ENCODE measurements at regions not wholly inside any gene's neighbourhood (a gene's known extent, or its start where the extent isn't known, plus 50 kb on each side); places are given as distances from the start of the nearest gene placed in this dataset.
"Not testable (repeated sequence)": the region's sequence is repeated elsewhere in the genome, so short reads cannot be mapped to it uniquely, and the experiment has no call there.

- no peak for DNase-seq (ENCODE audit: low read depth)
These were observed 139.2 kb upstream of the NRP1 start for GRCh38 chr10:33473688-33474087.

- DNase-seq (ENCODE audit: low read depth): not testable (repeated sequence)
These were observed 133.5 kb upstream of the NRP1 start for GRCh38 chr10:33468006-33468405.

GRCh38 chr10:33465747-33466146, 131.3 kb upstream of the NRP1 start:
- DNase-seq (ENCODE audit: low read depth): no peak

- no peak for DNase-seq (ENCODE audit: low read depth)
These were observed 128.5 kb upstream of the NRP1 start for GRCh38 chr10:33463011-33463410.

- DNase-seq (ENCODE audit: low read depth): no peak
These were observed 126.8 kb upstream of the NRP1 start for GRCh38 chr10:33461295-33461640.

GRCh38 chr10:33460505-33461294, 126.2 kb upstream of the NRP1 start:
- DNase-seq (ENCODE audit: low read depth): no peak

GRCh38 chr10:33459602-33460001, 125.1 kb upstream of the NRP1 start:
- DNase-seq (ENCODE audit: low read depth): no peak

- no peak for DNase-seq (ENCODE audit: low read depth)
These were observed 120.6 kb upstream of the NRP1 start for GRCh38 chr10:33455029-33455428.

- no peak for DNase-seq (ENCODE audit: low read depth)
These were observed 120.1 kb upstream of the NRP1 start for GRCh38 chr10:33454554-33454953.

- DNase-seq (ENCODE audit: low read depth): no peak
These were observed 118.9 kb upstream of the NRP1 start for GRCh38 chr10:33453081-33454025.

- no peak for DNase-seq (ENCODE audit: low read depth)
These were observed 114.1 kb upstream of the NRP1 start for GRCh38 chr10:33448421-33449140.

- no peak for DNase-seq (ENCODE audit: low read depth)
These were observed 107.1 kb upstream of the NRP1 start for GRCh38 chr10:33441561-33441960.

- DNase-seq (ENCODE audit: low read depth): no peak
These were observed 100.5 kb upstream of the NRP1 start for GRCh38 chr10:33434933-33435332.

- no peak for DNase-seq (ENCODE audit: low read depth)
These were observed 94.2 kb upstream of the NRP1 start for GRCh38 chr10:33428682-33429081.

GRCh38 chr10:33423154-33423529, 88.7 kb upstream of the NRP1 start:
- DNase-seq (ENCODE audit: low read depth): no peak

- no peak for DNase-seq (ENCODE audit: low read depth)
These were observed 88.1 kb upstream of the NRP1 start for GRCh38 chr10:33422471-33423153.

- no peak for DNase-seq (ENCODE audit: low read depth)
These were observed 87.5 kb upstream of the NRP1 start for GRCh38 chr10:33421789-33422462.

- DNase-seq (ENCODE audit: low read depth): no peak
These were observed 84.8 kb upstream of the NRP1 start for GRCh38 chr10:33419311-33419710.

GRCh38 chr10:33418301-33418700, 83.8 kb upstream of the NRP1 start:
- DNase-seq (ENCODE audit: low read depth): no peak

- no peak for DNase-seq (ENCODE audit: low read depth)
These were observed 82.2 kb upstream of the NRP1 start for GRCh38 chr10:33416691-33417090.

- no peak for DNase-seq (ENCODE audit: low read depth)
These were observed 81.7 kb upstream of the NRP1 start for GRCh38 chr10:33416209-33416608.

All from activated T-cell treated with anti-CD3 and anti-CD28 coated beads for 48 hours (primary cell).